Right lobe of liver (tissue), 4 donors: ENCODE measurements at regions not wholly inside any gene's neighbourhood (a gene's known extent, or its start where the extent isn't known, plus 50 kb on each side); places are given as distances from the start of the nearest gene placed in this dataset.

Experiments
- POLR2A ChIP-seq: fragments of 450-650 bp; IDR thresholded peaks from one replicate; pipeline ENCODE4 v1.6.1; 2017; ENCODE audit warnings: antibody characterized with exemption, mild to moderate bottlenecking
- TF ChIP-seq, protein P1 (sequence below), 4 donors: fragments of 200-600 bp in 3 of 4; fragments of 450-650 bp in 1 of 4; IDR thresholded peaks; one replicate each; pipeline versions ENCODE4 v1.5.1 to v1.8.0; 2016 to 2022; ENCODE audit warnings: antibody characterized with exemption in 4 of 4, mild to moderate bottlenecking in 2 of 4
- donor health status: DM: no; HTN: no; CAD: no.
- donor health status: DM: no; HTN: no; CAD: no.
- donor health status: DM: no; HTN: yes; CAD: no.

DNA sequence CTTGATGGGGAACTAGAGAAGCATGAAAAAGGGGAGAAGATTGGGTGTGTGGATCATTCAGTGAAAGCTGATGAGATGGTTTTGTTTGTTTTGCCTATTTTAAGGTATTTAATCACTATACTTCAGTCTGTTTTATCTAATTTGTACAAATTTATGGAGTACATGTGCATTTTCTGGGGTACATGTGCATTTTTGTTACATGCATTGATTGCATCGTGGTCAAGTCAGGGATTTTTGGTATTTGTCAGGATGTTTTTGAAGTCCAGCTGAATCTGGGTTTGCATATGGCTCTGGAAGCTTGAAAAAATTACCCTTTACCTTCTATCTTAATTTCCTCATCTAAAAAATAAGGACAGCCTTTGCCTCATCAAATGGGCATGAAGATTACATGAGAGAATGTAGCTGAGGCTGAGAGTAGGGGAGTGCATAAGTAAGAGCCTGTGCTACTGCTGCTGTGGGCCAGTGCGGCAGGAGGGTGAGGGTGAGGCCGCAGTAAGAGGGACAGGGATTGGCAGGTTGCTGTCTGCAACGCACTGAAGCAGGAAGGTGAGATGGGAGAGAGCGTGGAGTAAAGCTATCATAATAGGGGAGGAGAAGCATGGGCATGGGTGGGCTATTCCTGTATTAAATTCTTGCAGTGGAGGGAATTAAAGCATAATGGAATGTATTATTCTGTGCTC lies 139.8 kb downstream of the NPR3 start:
- TF ChIP-seq, protein P1, sequence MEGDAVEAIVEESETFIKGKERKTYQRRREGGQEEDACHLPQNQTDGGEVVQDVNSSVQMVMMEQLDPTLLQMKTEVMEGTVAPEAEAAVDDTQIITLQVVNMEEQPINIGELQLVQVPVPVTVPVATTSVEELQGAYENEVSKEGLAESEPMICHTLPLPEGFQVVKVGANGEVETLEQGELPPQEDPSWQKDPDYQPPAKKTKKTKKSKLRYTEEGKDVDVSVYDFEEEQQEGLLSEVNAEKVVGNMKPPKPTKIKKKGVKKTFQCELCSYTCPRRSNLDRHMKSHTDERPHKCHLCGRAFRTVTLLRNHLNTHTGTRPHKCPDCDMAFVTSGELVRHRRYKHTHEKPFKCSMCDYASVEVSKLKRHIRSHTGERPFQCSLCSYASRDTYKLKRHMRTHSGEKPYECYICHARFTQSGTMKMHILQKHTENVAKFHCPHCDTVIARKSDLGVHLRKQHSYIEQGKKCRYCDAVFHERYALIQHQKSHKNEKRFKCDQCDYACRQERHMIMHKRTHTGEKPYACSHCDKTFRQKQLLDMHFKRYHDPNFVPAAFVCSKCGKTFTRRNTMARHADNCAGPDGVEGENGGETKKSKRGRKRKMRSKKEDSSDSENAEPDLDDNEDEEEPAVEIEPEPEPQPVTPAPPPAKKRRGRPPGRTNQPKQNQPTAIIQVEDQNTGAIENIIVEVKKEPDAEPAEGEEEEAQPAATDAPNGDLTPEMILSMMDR (IDR thresholded peaks at IDR 0.05) = no peak
- TF ChIP-seq POLR2A = no peak
